Right renal pelvis (tissue), 4 donors: ENCODE measurements at regions not wholly inside any gene's neighbourhood (a gene's known extent, or its start where the extent isn't known, plus 50 kb on each side); places are given as distances from the start of the nearest gene placed in this dataset.
"Not testable (repeated sequence)": the region's sequence is repeated elsewhere in the genome, so short reads cannot be mapped to it uniquely, and the experiment has no call there.

Experiments used
- DNase-seq, 4 donors: peaks; one replicate each; pipeline ENCODE4 v3.0.0-alpha.2; 2013; ENCODE audit warnings: low read depth in 4 of 4, low spot score in 3 of 4, missing footprints in 1 of 4

DNA sequence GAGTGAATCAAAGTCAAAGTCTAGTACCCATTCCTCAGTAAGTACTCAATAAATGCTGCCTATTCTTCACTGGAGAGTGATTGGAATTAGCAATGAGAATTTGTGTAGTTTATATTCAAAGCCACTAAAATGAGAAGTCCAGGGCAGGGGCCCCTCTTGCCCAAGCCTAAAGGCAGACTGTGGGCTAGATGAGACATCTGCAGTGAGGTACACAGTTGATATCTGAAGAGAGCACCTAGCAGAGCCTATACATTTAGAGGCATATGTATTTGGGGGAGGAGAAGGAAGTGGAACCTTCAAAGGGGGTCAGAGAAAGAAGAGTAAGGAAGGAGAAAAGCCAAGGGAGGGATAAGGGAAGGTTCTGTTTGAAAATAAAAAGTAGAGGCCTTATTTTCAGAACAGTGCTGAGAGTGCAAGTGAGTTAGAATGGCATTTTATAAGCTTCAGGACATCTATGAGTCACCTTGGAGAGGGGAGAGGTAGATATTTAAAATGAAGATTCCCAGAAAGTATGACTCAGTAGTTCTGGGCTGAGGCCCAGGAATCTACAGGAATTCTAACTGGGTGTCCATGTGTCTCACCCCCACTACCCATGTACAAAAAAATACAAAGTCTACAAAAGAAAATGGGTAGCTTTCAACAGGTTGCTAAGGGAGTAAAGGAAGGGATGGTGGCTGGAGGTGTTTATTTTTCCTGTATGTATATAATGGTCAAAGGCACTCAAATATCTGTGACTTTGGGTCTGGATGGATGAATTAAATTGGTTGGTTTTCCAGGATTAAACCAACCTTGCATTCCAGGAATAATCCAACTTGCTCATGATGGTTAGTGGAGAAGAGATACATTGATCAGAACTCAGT, 135.1 kb downstream of the ZFP64 start:
- DNase-seq: no peak

DNA sequence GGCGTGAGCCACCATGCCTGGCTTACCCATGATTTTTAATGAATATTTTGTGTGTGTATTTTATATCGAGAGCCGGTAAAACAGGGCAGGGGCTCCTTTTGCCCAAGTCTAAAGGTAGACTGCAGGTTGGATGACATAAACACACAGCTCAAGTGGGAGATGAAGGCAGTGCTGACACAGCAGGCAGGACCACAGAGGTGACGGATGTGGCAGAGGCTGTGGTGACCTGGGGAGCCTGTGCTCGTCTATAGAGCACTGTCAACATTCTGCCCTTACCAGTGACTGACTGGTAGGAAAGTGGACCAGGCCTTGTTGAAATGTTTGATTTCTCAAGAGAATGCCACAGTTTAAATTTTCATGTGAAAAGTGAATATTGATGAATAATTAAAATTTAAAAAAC, 137.5 kb downstream of the ZFP64 start:
- no peak for DNase-seq

- no peak for DNase-seq
Observed at GRCh38 chr20:52049001-52049731, 142.4 kb downstream of the ZFP64 start.

- DNase-seq: no peak
Observed at GRCh38 chr20:52047811-52048764, 143.5 kb downstream of the ZFP64 start.

GRCh38 chr20:52041966-52042365, 149.6 kb downstream of the ZFP64 start:
- DNase-seq: no peak

DNA sequence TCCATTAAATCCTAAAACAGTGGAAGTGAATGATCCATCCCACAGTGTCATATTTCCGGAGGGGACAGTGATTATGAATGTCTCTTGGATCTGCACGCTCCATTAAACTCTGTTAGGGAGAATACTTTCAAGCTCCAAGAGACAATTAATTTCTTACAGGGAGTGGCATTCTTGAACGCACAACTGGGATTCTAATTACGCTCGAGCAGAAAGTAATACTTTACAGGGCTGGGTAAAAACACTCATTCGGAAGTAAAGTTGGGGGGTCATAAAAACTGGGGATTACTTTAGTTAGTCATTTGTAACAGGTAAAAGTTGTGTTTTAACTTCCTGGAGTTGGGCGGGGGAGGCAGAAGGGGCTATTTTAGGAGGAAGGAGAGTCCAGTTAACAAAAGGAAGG, 151.8 kb downstream of the ZFP64 start:
- DNase-seq: peak in 3 of 4 donors; percentile 35 to 66 (median 60)

- not testable (repeated sequence) for DNase-seq
Observed at GRCh38 chr20:52038632-52039031, 152.9 kb downstream of the ZFP64 start.

GRCh38 chr20:52037370-52037769, 154.2 kb downstream of the ZFP64 start:
- DNase-seq: no peak

DNA sequence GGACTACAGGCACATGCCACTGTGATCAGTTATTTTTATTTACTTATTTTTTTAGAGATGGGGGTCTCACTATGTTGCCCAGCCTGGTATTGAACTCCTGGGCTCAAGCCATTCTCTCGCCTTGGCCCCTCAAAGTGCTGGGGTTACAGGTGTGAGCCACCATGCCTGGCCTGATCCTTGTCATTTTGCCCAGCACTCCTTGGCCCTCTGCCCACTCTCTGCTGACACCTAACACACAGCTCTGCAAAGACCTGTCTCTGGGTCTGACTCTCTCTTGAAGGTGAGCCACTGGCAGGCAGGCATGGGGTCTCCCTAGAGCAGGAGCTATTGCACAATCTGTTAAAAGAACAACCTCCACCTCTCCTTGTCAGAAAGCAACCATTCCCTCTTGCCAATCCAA, 155.6 kb downstream of the ZFP64 start:
- no peak for DNase-seq

GRCh38 chr20:52035498-52035897, 156.1 kb downstream of the ZFP64 start:
- no peak for DNase-seq

DNA sequence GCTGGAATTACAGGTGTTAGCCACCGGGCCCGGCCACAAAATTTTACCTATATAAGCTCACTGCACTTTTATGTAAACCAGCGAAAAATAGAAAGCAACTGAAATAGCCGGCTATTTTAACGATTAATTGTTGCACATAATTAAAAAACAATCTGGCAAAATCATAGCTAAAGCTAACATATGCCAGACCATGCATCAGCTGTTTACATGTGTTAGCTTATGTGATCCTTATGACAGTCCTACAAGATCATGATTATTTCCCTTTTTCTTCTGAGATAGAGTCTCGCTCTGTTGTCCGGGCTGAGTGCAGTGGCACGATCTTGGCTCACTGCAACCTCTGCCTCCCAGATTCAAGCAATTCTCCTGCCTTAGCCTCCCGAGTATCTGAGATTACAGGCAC, 157.0 kb downstream of the ZFP64 start:
- no peak for DNase-seq

- DNase-seq: no peak
Observed at GRCh38 chr20:52033313-52033712, 158.3 kb downstream of the ZFP64 start.

DNA sequence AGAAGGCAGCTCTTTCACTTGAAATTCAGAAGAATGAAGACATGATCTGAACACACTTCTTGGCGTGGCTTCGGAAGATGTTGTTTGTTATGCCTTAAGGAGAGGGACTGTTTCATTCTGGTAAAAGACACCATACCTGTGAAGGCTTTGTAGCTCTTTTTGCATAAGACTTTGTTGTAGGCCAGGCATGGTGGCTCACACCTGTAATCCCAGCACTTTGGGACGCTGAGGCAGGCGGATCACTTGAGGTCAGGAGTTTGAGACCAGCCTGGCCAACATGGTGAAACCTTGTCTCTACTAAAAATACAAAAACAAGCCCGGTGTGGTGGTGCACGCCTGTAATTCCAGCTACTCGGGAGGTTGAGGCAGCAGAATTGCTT, 159.3 kb downstream of the ZFP64 start:
- not testable (repeated sequence) for DNase-seq

GRCh38 chr20:52031563-52032303, 159.8 kb downstream of the ZFP64 start:
- peak in 2 of 4 donors; percentile 25 to 48 for DNase-seq

GRCh38 chr20:52031206-52031562, 160.4 kb downstream of the ZFP64 start:
- no peak for DNase-seq

DNA sequence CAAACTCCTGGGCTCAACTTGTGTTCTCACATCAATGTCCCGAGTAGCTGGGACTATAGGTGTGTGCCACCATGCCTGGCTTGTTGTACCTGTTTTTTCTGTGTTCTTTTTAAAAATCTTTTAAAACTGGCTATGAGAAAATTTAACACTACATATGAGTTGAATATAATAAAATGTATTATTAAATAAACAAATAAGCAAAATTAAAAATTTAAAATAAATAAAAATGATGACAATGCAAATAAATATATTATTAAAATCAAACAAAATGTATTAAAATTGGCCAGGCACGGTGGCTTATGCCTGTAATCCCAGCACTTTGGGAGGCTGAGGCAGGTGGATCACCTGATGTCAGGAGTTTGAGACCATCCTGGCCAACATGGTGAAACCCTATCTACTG, 162.4 kb downstream of the ZFP64 start:
- not testable (repeated sequence) for DNase-seq

DNA sequence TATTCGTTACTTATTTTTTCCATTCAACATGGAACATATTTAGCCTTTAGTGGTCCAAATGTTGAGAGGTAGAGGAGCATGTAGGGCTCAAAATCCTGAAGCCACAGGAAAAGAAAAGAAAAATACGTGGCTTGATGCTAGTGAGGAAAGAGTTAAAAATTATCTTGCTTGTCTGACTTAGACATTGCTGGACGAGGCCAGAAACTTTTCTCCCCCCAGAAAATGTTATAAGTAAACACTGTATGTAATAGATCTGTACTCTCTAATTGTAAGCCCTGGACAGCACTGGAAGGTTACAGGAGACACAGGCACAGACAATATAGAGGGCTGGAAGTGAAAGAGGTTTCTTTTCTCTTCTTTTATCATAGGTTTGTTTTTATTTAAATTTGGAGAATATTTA, 165.6 kb downstream of the ZFP64 start:
- no peak for DNase-seq

DNA sequence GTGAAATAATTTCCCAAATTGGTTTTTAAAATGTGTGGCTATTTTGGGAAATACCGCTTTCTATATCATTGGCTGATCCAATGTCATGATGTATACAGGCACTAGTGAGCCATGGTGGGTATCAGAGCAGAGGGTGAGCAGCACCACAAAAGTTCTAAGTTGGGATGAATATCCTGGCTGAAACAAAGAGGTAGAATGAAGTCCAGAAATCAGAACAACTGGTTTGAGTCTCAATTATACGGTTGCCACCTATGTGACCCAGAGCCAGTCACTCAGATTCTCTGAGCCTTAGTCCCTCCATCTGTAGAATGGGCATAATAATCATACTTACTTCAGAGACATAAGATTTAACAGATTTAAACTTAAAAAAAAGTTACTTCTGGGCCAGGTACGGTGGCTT, 172.3 kb downstream of the ZFP64 start:
- DNase-seq: no peak

DNA sequence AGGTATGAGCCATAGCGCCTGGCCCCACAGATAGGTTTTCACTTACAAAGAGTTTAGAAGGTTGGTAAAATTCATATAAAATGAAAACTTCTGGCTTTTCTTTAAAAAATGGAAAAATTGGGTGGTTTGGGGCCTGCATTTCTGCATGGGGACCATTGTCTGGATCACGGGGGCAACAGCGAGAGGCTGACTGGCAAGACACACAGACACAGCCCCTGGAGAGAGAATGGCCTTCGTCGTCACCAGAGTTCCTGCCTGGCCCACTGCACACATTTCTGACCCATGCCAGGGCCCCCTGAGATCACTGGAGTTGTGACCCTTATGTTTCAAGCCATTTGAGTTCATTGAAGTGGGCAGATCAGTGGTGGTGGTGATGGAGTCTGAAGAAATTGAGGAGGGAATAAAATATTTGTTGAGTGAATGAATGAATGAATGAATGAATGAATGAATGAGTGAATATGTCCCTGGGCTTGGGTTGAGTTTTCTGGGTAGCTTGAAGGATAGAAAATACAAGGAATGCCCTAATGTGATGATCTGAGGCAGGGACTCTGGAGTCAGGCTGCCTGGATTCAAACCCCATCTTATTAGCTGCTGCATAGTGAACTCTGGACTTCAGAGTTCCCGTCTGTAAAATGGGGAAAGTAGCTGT, 173.8 kb downstream of the ZFP64 start:
- no peak for DNase-seq

DNA sequence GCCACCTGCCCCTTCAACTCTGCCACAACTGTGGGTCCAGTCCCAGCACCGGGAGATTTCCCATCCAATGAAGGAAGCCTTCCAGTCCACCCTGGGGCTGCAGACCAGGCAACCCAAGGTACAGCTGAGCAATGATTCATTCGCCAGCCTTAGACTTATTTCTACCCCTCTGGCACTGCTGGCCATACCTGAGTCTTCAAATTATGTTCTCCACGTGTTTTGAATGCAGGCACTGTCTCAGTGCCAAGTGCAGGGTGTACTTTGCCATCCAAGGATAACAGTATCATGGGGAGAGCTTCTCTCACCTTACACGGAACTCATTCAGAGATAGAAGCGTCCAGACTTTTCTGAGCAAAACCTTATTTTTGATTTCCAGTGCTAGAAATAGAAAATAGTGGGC, 175.6 kb downstream of the ZFP64 start:
- no peak for DNase-seq
